ENCODE measurements at regions not wholly inside any gene's neighbourhood (a gene's known extent, or its start where the extent isn't known, plus 50 kb on each side); places are given as distances from the start of the nearest gene placed in this dataset.

- Mint-ChIP-seq H3K36me3 (no peaks in the 10 kb centered on the region), H3K4me1 (no peaks in the 10 kb centered on the region), H3K27ac (no peak overlapping the region), H3K9me3 (no peaks in the 10 kb centered on the region), H3K4me3 (no peak overlapping the region), H3K27me3 (no peaks in the 10 kb centered on the region)
- no peak for ATAC-seq
These were observed 230.3 kb upstream of the GHITM start for GRCh38 chr10:83909001-83909400.

GRCh38 chr10:83915801-83916200 lies 223.5 kb upstream of the GHITM start:
- Mint-ChIP-seq H3K27me3 (peaks cover 19% of the 10 kb centered on the region), H3K36me3 (no peaks in the 10 kb centered on the region), H3K4me3 (no peak overlapping the region), H3K27ac (no peak overlapping the region), H3K4me1 (peaks cover 8% of the 10 kb centered on the region), H3K9me3 (no peaks in the 10 kb centered on the region)
- no peak for ATAC-seq

GRCh38 chr10:83917537-83918506 lies 221.5 kb upstream of the GHITM start:
- H3K36me3 Mint-ChIP-seq: no peaks in the 10 kb centered on the region
- H3K9me3 Mint-ChIP-seq: no peaks in the 10 kb centered on the region
- H3K27me3 Mint-ChIP-seq: peaks cover 19% of the 10 kb centered on the region
- H3K4me3 Mint-ChIP-seq: no peak overlapping the region
- ATAC-seq: no peak
- H3K4me1 Mint-ChIP-seq: peaks cover 8% of the 10 kb centered on the region
- H3K27ac Mint-ChIP-seq: no peak overlapping the region

- Mint-ChIP-seq H3K9me3 (no peaks in the 10 kb centered on the region), H3K4me3 (no peak overlapping the region), H3K27me3 (peaks cover 19% of the 10 kb centered on the region), H3K36me3 (no peaks in the 10 kb centered on the region), H3K4me1 (peaks cover 8% of the 10 kb centered on the region), H3K27ac (no peak overlapping the region)
- ATAC-seq: no peak
These were observed 220.1 kb upstream of the GHITM start for GRCh38 chr10:83919187-83919586.

- Mint-ChIP-seq H3K9me3 (no peaks in the 10 kb centered on the region), H3K27ac (no peak overlapping the region), H3K4me3 (no peak overlapping the region), H3K27me3 (peaks cover 8% of the 10 kb centered on the region), H3K4me1 (peaks cover 8% of the 10 kb centered on the region), H3K36me3 (no peaks in the 10 kb centered on the region)
- ATAC-seq: no peak
These were observed 217.1 kb upstream of the GHITM start for GRCh38 chr10:83921984-83922860.

GRCh38 chr10:83925133-83925532 lies 214.2 kb upstream of the GHITM start:
- ATAC-seq: no peak
- Mint-ChIP-seq H3K27ac (no peak overlapping the region), H3K4me1 (no peaks in the 10 kb centered on the region), H3K36me3 (no peaks in the 10 kb centered on the region), H3K9me3 (no peaks in the 10 kb centered on the region), H3K27me3 (peaks cover 2% of the 10 kb centered on the region), H3K4me3 (no peak overlapping the region)

GRCh38 chr10:83926606-83927005 lies 212.7 kb upstream of the GHITM start:
- H3K4me3 Mint-ChIP-seq: no peak overlapping the region
- no peaks in the 10 kb centered on the region for H3K9me3 Mint-ChIP-seq
- no peaks in the 10 kb centered on the region for H3K4me1 Mint-ChIP-seq
- no peaks in the 10 kb centered on the region for H3K36me3 Mint-ChIP-seq
- ATAC-seq: no peak
- no peak overlapping the region for H3K27ac Mint-ChIP-seq
- no peaks in the 10 kb centered on the region for H3K27me3 Mint-ChIP-seq

- no peak overlapping the region for H3K4me3 Mint-ChIP-seq
These were observed 212.1 kb upstream of the GHITM start for GRCh38 chr10:83927166-83927565.

GRCh38 chr10:83929399-83929798 lies 209.9 kb upstream of the GHITM start:
- no peak overlapping the region for H3K4me3 Mint-ChIP-seq
- no peak overlapping the region for H3K27ac Mint-ChIP-seq
- no peak for ATAC-seq
- H3K9me3 Mint-ChIP-seq: no peaks in the 10 kb centered on the region
- no peaks in the 10 kb centered on the region for H3K4me1 Mint-ChIP-seq
- H3K36me3 Mint-ChIP-seq: no peaks in the 10 kb centered on the region
- no peaks in the 10 kb centered on the region for H3K27me3 Mint-ChIP-seq

More at GRCh38 chr10:83927166-83927565, 212.1 kb upstream of the GHITM start:
- Mint-ChIP-seq H3K4me1 (no peaks in the 10 kb centered on the region), H3K27ac (no peak overlapping the region), H3K36me3 (no peaks in the 10 kb centered on the region), H3K9me3 (no peaks in the 10 kb centered on the region), H3K27me3 (no peaks in the 10 kb centered on the region)
- no peak for ATAC-seq

GRCh38 chr10:83931669-83932068 lies 207.6 kb upstream of the GHITM start:
- no peaks in the 10 kb centered on the region for H3K4me1 Mint-ChIP-seq
- ATAC-seq: no peak
- no peaks in the 10 kb centered on the region for H3K36me3 Mint-ChIP-seq
- no peak overlapping the region for H3K27ac Mint-ChIP-seq
- H3K9me3 Mint-ChIP-seq: no peaks in the 10 kb centered on the region
- no peak overlapping the region for H3K4me3 Mint-ChIP-seq
- H3K27me3 Mint-ChIP-seq: no peaks in the 10 kb centered on the region

GRCh38 chr10:83932245-83932644 lies 207.1 kb upstream of the GHITM start:
- Mint-ChIP-seq H3K4me1 (no peaks in the 10 kb centered on the region), H3K36me3 (no peaks in the 10 kb centered on the region), H3K27ac (no peak overlapping the region), H3K9me3 (no peaks in the 10 kb centered on the region), H3K4me3 (no peak overlapping the region), H3K27me3 (no peaks in the 10 kb centered on the region)
- no peak for ATAC-seq

- Mint-ChIP-seq H3K27ac (no peak overlapping the region), H3K4me3 (no peak overlapping the region), H3K36me3 (no peaks in the 10 kb centered on the region), H3K27me3 (no peaks in the 10 kb centered on the region), H3K4me1 (no peaks in the 10 kb centered on the region), H3K9me3 (no peaks in the 10 kb centered on the region)
- no peak for ATAC-seq
These were observed 205.2 kb upstream of the GHITM start for GRCh38 chr10:83934062-83934461.

- Mint-ChIP-seq H3K27ac (no peak overlapping the region), H3K9me3 (no peaks in the 10 kb centered on the region), H3K27me3 (no peaks in the 10 kb centered on the region), H3K4me3 (no peak overlapping the region), H3K36me3 (no peaks in the 10 kb centered on the region), H3K4me1 (no peaks in the 10 kb centered on the region)
- ATAC-seq: no peak
These were observed 204.5 kb upstream of the GHITM start for GRCh38 chr10:83934641-83935338.

GRCh38 chr10:83935339-83935736 lies 204.0 kb upstream of the GHITM start:
- Mint-ChIP-seq H3K9me3 (no peaks in the 10 kb centered on the region), H3K36me3 (no peaks in the 10 kb centered on the region), H3K27me3 (no peaks in the 10 kb centered on the region), H3K4me1 (no peaks in the 10 kb centered on the region), H3K4me3 (no peak overlapping the region), H3K27ac (no peak overlapping the region)
- no peak for ATAC-seq

- no peak overlapping the region for H3K4me3 Mint-ChIP-seq
- no peaks in the 10 kb centered on the region for H3K4me1 Mint-ChIP-seq
- no peaks in the 10 kb centered on the region for H3K36me3 Mint-ChIP-seq
- no peaks in the 10 kb centered on the region for H3K9me3 Mint-ChIP-seq
- H3K27ac Mint-ChIP-seq: no peak overlapping the region
- H3K27me3 Mint-ChIP-seq: no peaks in the 10 kb centered on the region
- no peak for ATAC-seq
These were observed 203.4 kb upstream of the GHITM start for GRCh38 chr10:83935911-83936310.
